PC-9 (cell line): ENCODE measurements at regions not wholly inside any gene's neighbourhood (a gene's known extent, or its start where the extent isn't known, plus 50 kb on each side); places are given as distances from the start of the nearest gene placed in this dataset.

ENCODE experiments used
- BruUV-seq: library from RNA; stranded (reverse); fragments of 400-500 nt; replicated peaks from 2 replicates; lab custom pipeline; 2021; lab: Mats Ljungman, UMichigan
- CTCF ChIA-PET: fragments of 300-600 bp; sonication (Branson Sonifier 250); formaldehyde crosslinking; loops from one replicate; lab custom pipeline; 2022; ENCODE audit warnings: antibody characterized with exemption; lab: Charles Lee
- POLR2A ChIA-PET: fragments of 300-600 bp; sonication (Branson Sonifier 250); formaldehyde crosslinking; loops from one replicate; lab custom pipeline; 2022; ENCODE audit warnings: antibody characterized with exemption; ENCODE audit not compliant: unreplicated experiment; lab: Charles Lee
- DNase-seq, 2 experiments: peaks; one replicate each; pipeline versions ENCODE4 v3.0.0 to v3.0.0-alpha.2; 2015 to 2022; ENCODE audit warnings: mixed read lengths in 1 of 2
- H2AFZ ChIP-seq: fragments of 200-600 bp; sonication (generic); 2 replicates; pipeline ENCODE4 v1.8.1; 2017; ENCODE audit warnings: antibody characterized with exemption
- H3F3A ChIP-seq: fragments of 200-600 bp; sonication (generic); 2 replicates; pipeline ENCODE4 v1.8.1; 2017; ENCODE audit warnings: antibody characterized with exemption, mild to moderate bottlenecking, low read depth; ENCODE audit not compliant: insufficient read depth
- H3K27ac ChIP-seq: fragments of 200-600 bp; sonication (generic); 2 replicates; pipeline ENCODE4 v1.6.1; 2016; ENCODE audit warnings: mixed run types
- H3K27me3 ChIP-seq: fragments of 200-600 bp; sonication (generic); 2 replicates; pipeline ENCODE4 v1.6.1; 2016; ENCODE audit warnings: low read depth, mixed run types; ENCODE audit not compliant: insufficient read depth
- H3K36me3 ChIP-seq: fragments of 200-600 bp; sonication (generic); 2 replicates; pipeline ENCODE4 v1.6.1; 2016; ENCODE audit warnings: low read depth, mixed run types
- H3K4me1 ChIP-seq: fragments of 200-600 bp; sonication (generic); replicated peaks from 2 replicates; pipeline ENCODE4 v1.6.1; 2016; ENCODE audit warnings: mixed run types; ENCODE audit not compliant: insufficient read depth
- H3K4me2 ChIP-seq: fragments of 200-600 bp; sonication (generic); 2 replicates; pipeline ENCODE4 v1.6.1; 2017; ENCODE audit warnings: mixed run types
- H3K4me3 ChIP-seq: fragments of 200-600 bp; sonication (generic); 2 replicates; pipeline ENCODE4 v1.6.1; 2016; ENCODE audit warnings: mixed run types
- H3K79me2 ChIP-seq: fragments of 200-600 bp; sonication (generic); 2 replicates; pipeline ENCODE4 v1.6.1; 2017; ENCODE audit warnings: low read depth, mixed run types
- H3K9me2 ChIP-seq: fragments of 200-600 bp; sonication (generic); 2 replicates; pipeline ENCODE4 v1.8.1; 2017; ENCODE audit warnings: mild to moderate bottlenecking; ENCODE audit not compliant: insufficient read depth
- H3K9me3 ChIP-seq: fragments of 200-600 bp; sonication (generic); 2 replicates; pipeline ENCODE4 v1.8.1; 2016; ENCODE audit warnings: low read depth; ENCODE audit not compliant: insufficient read depth
- H4K20me1 ChIP-seq: fragments of 200-600 bp; sonication (generic); 2 replicates; pipeline ENCODE4 v1.8.1; 2017; ENCODE audit not compliant: insufficient read depth
- CTCF ChIP-seq: fragments of 200-600 bp; sonication (generic); conservative IDR thresholded peaks from 2 replicates; pipeline ENCODE4 v1.6.1; 2017; ENCODE audit warnings: mixed run types, antibody characterized with exemption, mild to moderate bottlenecking, moderate library complexity
- EZH2 ChIP-seq: fragments of 200-600 bp; sonication (generic); IDR thresholded peaks from 2 replicates; pipeline ENCODE4 v1.8.0; 2017; ENCODE audit warnings: antibody characterized with exemption, low read depth
- intact Hi-C: fragments of 100-400 bp; cut with micrococcal nuclease; formaldehyde crosslinking; loops from one replicate; pipeline ENCODE4 v1.10.0; 2022; ENCODE audit not compliant: unreplicated experiment

DNA sequence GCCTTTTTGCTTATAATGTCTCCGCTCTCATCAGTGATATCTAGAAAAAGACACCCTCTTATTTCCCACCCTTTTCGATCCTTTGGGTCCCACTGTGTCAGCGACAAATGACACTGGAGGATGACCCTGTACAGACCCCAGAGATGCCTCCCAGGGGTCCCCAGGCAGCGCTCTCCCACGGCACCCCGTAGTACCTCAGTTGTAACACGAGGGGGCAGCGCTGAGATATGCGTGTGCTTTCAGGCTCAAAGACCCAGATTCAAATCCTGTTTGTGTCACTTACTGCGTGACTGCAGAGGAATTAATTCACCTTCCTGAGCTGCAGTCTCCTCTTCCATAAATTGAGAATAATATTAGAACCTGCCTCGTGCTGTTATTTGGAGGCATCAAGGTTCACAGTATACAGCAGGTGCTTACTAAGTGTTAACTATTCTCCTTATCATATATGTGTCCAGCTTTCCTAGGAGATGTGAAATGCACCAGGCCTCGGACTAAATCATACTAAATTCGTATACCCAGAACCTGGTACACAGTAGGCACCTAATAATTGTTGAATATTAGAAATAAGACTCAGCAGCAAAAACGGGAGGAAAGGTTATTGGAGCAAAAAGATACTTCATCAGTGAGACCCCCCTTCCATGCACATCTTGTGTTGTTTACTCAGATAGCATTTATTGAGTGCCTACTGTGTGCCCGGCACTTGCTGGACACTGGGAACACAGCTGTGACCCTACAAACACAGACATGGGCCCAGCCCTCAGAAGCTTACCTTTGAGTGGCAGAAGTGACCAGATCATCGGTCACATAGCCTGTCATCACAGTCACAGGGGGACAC is 99.9 kb downstream of the PHETA1 start:
- ChIA-PET POLR2A (no interaction called here), CTCF (no interaction called here)
- intact Hi-C loops, result no loop called here
- TF ChIP-seq CTCF (peak; percentile 81), EZH2 (no peak)
- no peaks in the 10 kb centered on the region for H3K9me3 ChIP-seq
- no peaks in the 10 kb centered on the region for H3K9me2 ChIP-seq
- H3K27ac ChIP-seq, result no peak overlapping the region
- H3K4me1 ChIP-seq, result no peaks in the 10 kb centered on the region
- H3K79me2 ChIP-seq, result no peaks in the 10 kb centered on the region
- H3K4me3 ChIP-seq, result no peak overlapping the region
- no TSS peak for BruUV-seq
- H3K27me3 ChIP-seq, result peaks cover 32% of the 10 kb centered on the region
- no peaks in the 10 kb centered on the region for H3F3A ChIP-seq
- no peaks in the 10 kb centered on the region for H3K36me3 ChIP-seq
- no peak overlapping the region for H3K4me2 ChIP-seq
- DNase-seq, result no peak
- H4K20me1 ChIP-seq, result no peaks in the 10 kb centered on the region
- no peak overlapping the region for H2AFZ ChIP-seq

GRCh38 chr12:111267144-111267543 is 101.8 kb downstream of the PHETA1 start:
- H3F3A ChIP-seq, result no peaks in the 10 kb centered on the region
- POLR2A ChIA-PET, result no interaction called here
- no peaks in the 10 kb centered on the region for H3K36me3 ChIP-seq
- H4K20me1 ChIP-seq, result no peaks in the 10 kb centered on the region
- H3K79me2 ChIP-seq, result no peaks in the 10 kb centered on the region
- H3K27me3 ChIP-seq, result peaks cover 32% of the 10 kb centered on the region
- no TSS peak for BruUV-seq
- no peak overlapping the region for H3K4me2 ChIP-seq
- no peak overlapping the region for H3K27ac ChIP-seq
- no peak overlapping the region for H2AFZ ChIP-seq
- H3K4me3 ChIP-seq, result no peak overlapping the region
- no peaks in the 10 kb centered on the region for H3K9me3 ChIP-seq
- H3K4me1 ChIP-seq, result no peaks in the 10 kb centered on the region
- DNase-seq, result no peak
- CTCF ChIA-PET, result no interaction called here
- no peaks in the 10 kb centered on the region for H3K9me2 ChIP-seq
- intact Hi-C loops, result no loop called here
- no peak for TF ChIP-seq EZH2
- no peak for TF ChIP-seq CTCF

DNA sequence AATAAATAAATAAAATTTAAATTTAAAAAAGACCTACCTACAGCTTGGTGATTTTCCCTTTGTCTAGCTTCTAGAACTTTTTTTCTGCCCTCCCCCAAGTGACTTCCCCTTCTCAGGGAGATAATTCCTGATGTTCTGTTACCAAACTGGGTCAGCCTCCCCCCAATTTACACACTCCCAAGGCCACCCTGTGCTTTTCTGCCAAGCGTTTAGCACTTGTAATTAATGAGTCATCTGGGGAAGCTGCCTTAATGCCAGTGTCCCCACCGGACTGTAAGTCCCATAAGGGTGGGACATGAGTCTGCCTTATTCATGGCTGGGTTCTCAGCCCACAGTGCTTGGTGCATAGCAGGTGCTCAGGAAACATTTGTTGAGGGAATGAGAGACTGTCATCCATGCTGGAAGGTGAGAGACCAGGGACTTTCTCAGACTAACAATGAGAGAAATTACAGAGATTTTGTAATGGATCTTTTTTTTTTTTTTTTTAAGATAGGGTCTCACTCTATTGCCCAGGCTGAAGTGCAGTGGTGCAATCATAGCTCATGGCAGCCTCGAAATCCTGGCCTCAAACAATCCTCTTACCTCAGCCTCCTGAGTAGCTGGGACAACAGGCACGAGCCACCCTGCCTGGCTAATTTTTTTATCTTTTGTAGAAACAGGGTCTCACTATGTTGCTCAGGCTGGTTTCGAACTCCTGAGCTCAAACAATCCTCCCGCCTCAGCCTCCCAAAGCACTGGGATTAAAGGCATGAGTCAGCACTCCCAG is 106.8 kb downstream of the PHETA1 start:
- CTCF ChIA-PET, result no interaction called here
- Histone ChIP-seq H3K4me2 (no peak overlapping the region), H4K20me1 (no peaks in the 10 kb centered on the region), H3K4me3 (no peak overlapping the region), H3K79me2 (no peaks in the 10 kb centered on the region), H3K27me3 (peaks cover 47% of the 10 kb centered on the region), H3K4me1 (no peaks in the 10 kb centered on the region), H3K27ac (no peak overlapping the region), H2AFZ (no peak overlapping the region), H3K36me3 (no peaks in the 10 kb centered on the region), H3F3A (no peaks in the 10 kb centered on the region), H3K9me2 (no peaks in the 10 kb centered on the region), H3K9me3 (no peaks in the 10 kb centered on the region)
- POLR2A ChIA-PET, result no interaction called here
- no peak for DNase-seq
- BruUV-seq, result no TSS peak
- intact Hi-C loops, result no loop called here
- TF ChIP-seq EZH2, result no peak
- no peak for TF ChIP-seq CTCF
